Peyer's patch (tissue), 4 donors: ENCODE measurements at regions not wholly inside any gene's neighbourhood (a gene's known extent, or its start where the extent isn't known, plus 50 kb on each side); places are given as distances from the start of the nearest gene placed in this dataset.

Experiments used
- CTCF ChIP-seq, 6 experiments: fragments of 450-650 bp in 4 of 6; fragments of 200-600 bp in 2 of 6; sonication (generic) in 1 of 6; IDR thresholded peaks; one replicate each; pipeline ENCODE4 v1.5.1; 2017 to 2019; ENCODE audit warnings: antibody characterized with exemption in 6 of 6, mild to moderate bottlenecking in 3 of 6, moderate library complexity in 1 of 6
- POLR2A ChIP-seq, 2 donors: fragments of 450-650 bp; IDR thresholded peaks; one replicate each; pipeline ENCODE4 v1.5.1; 2017; ENCODE audit warnings: antibody characterized with exemption in 2 of 2, mild to moderate bottlenecking in 2 of 2, moderate library complexity in 2 of 2

GRCh38 chr4:107210450-107211239 lies 174.5 kb upstream of the DKK2 start:
- TF ChIP-seq CTCF (IDR thresholded peaks at IDR 0.05) (no peak), POLR2A (IDR thresholded peaks at IDR 0.05) (no peak)
